H9 (cell line): ENCODE measurements at regions not wholly inside any gene's neighbourhood (a gene's known extent, or its start where the extent isn't known, plus 50 kb on each side); places are given as distances from the start of the nearest gene placed in this dataset.

Experiments
- DNase-seq: peaks from one replicate; pipeline ENCODE4 v3.0.0-alpha.2; 2017
- H2AFZ ChIP-seq: one replicate; pipeline ENCODE4 v1.6.1; 2013; ENCODE audit warnings: mild to moderate bottlenecking, low read length, control low read depth, moderate library complexity
- H2AK5ac ChIP-seq: 2 replicates; pipeline ENCODE4 v1.6.1; 2013; ENCODE audit warnings: low read length, control low read depth, mixed read lengths; ENCODE audit not compliant: insufficient read length
- H2BK120ac ChIP-seq: one replicate; pipeline ENCODE4 v1.6.1; 2013; ENCODE audit warnings: low read depth, mild to moderate bottlenecking, low read length, control low read depth, inconsistent platforms; ENCODE audit not compliant: poor library complexity, severe bottlenecking
- H2BK12ac ChIP-seq: 2 replicates; pipeline ENCODE4 v1.6.1; 2013; ENCODE audit warnings: low read length, control low read depth, mixed read lengths, low read depth; ENCODE audit not compliant: insufficient read length
- H2BK15ac ChIP-seq: 2 replicates; pipeline ENCODE4 v1.6.1; 2013; ENCODE audit warnings: low read depth, low read length, control low read depth
- H2BK20ac ChIP-seq: one replicate; pipeline ENCODE4 v1.6.1; 2013; ENCODE audit warnings: low read depth, mild to moderate bottlenecking, low read length, control low read depth, inconsistent platforms; ENCODE audit not compliant: poor library complexity, severe bottlenecking
- H2BK5ac ChIP-seq: 2 replicates; pipeline ENCODE4 v1.6.1; 2013; ENCODE audit warnings: low read length, control low read depth, mixed read lengths; ENCODE audit not compliant: insufficient read length
- H3K14ac ChIP-seq: 2 replicates; pipeline ENCODE4 v1.6.1; 2013; ENCODE audit warnings: low read length, control low read depth; ENCODE audit not compliant: insufficient read depth
- H3K18ac ChIP-seq: 2 replicates; pipeline ENCODE4 v1.6.1; 2013; ENCODE audit warnings: low read depth, mild to moderate bottlenecking, mixed read lengths, low read length, control low read depth; ENCODE audit not compliant: insufficient read length
- H3K23ac ChIP-seq: 2 replicates; pipeline ENCODE4 v1.6.1; 2013; ENCODE audit warnings: low read length, control low read depth, mixed read lengths, low read depth; ENCODE audit not compliant: insufficient read length
- H3K23me2 ChIP-seq: 2 replicates; pipeline ENCODE4 v1.6.1; 2013; ENCODE audit warnings: low read depth, mild to moderate bottlenecking, mixed read lengths, low read length, control low read depth; ENCODE audit not compliant: insufficient read length, poor library complexity, severe bottlenecking
- H3K27ac ChIP-seq: 2 replicates; pipeline ENCODE4 v1.5.1; 2013; ENCODE audit warnings: low read length, control low read depth, mixed read lengths, low read depth; ENCODE audit not compliant: insufficient read length
- H3K27me3 ChIP-seq: 2 replicates; pipeline ENCODE4 v1.6.1; 2013; ENCODE audit warnings: low read length, control low read depth, inconsistent platforms; ENCODE audit not compliant: insufficient read depth
- H3K4ac ChIP-seq: 2 replicates; pipeline ENCODE4 v1.6.1; 2013; ENCODE audit warnings: low read depth, mild to moderate bottlenecking, control low read depth, inconsistent platforms, low read length, moderate library complexity
- H3K4me1 ChIP-seq: 2 replicates; pipeline ENCODE4 v1.6.1; 2013; ENCODE audit warnings: low read length, control low read depth, inconsistent platforms; ENCODE audit not compliant: insufficient read depth
- H3K4me2 ChIP-seq: 2 replicates; pipeline ENCODE4 v1.6.1; 2013; ENCODE audit warnings: low read length, control low read depth, mixed read lengths; ENCODE audit not compliant: insufficient read length, insufficient read depth
- H3K56ac ChIP-seq: 2 replicates; pipeline ENCODE4 v1.6.1; 2013; ENCODE audit warnings: low read depth, mild to moderate bottlenecking, mixed read lengths, low read length, control low read depth; ENCODE audit not compliant: insufficient read length
- H3K79me1 ChIP-seq: 2 replicates; pipeline ENCODE4 v1.6.1; 2013; ENCODE audit warnings: low read depth, mild to moderate bottlenecking, moderate library complexity, low read length, control low read depth, inconsistent platforms; ENCODE audit not compliant: insufficient read depth, poor library complexity, severe bottlenecking
- H3K79me2 ChIP-seq: 2 replicates; pipeline ENCODE4 v1.6.1; 2013; ENCODE audit warnings: low read length, control low read depth, inconsistent platforms; ENCODE audit not compliant: insufficient read depth
- H3K9ac ChIP-seq: 2 replicates; pipeline ENCODE4 v1.6.1; 2013; ENCODE audit warnings: low read length, control low read depth, mixed read lengths; ENCODE audit not compliant: insufficient read length; ENCODE audit errors: extremely low read depth
- H3K9me3 ChIP-seq: one replicate; pipeline ENCODE4 v1.6.1; 2013; ENCODE audit warnings: low read depth, low read length, inconsistent platforms; ENCODE audit not compliant: control insufficient read depth
- H3T11ph ChIP-seq: one replicate; pipeline ENCODE4 v1.6.1; 2013; ENCODE audit warnings: mild to moderate bottlenecking, low read length, control low read depth, inconsistent platforms
- H4K20me1 ChIP-seq: one replicate; pipeline ENCODE4 v1.6.1; 2013; ENCODE audit not compliant: control insufficient read depth, insufficient read length, insufficient read depth
- H4K5ac ChIP-seq: 2 replicates; pipeline ENCODE4 v1.6.1; 2013; ENCODE audit warnings: low read depth, mild to moderate bottlenecking, mixed read lengths, low read length, control low read depth; ENCODE audit not compliant: insufficient read length
- H4K8ac ChIP-seq: replicated peaks from 2 replicates; pipeline ENCODE4 v1.6.1; 2013; ENCODE audit warnings: low read length, control low read depth, mixed read lengths, low read depth; ENCODE audit not compliant: insufficient read length
- H4K91ac ChIP-seq: 2 replicates; pipeline ENCODE4 v1.6.1; 2013; ENCODE audit warnings: low read depth, mild to moderate bottlenecking, moderate library complexity, mixed read lengths, low read length, control low read depth; ENCODE audit not compliant: insufficient read length
- H3K27ac Mint-ChIP-seq, 3 experiments: 2 replicates in 2 of 3; 3 replicates in 1 of 3; pipeline ENCODE4 v1.8.0; 2020 to 2021; ENCODE audit warnings: mixed read lengths in 3 of 3, mild to moderate bottlenecking in 1 of 3, moderate library complexity in 1 of 3
- H3K27me3 Mint-ChIP-seq: 2 replicates; pipeline ENCODE4 v1.8.0; 2021; ENCODE audit warnings: low read depth, mild to moderate bottlenecking, moderate library complexity, mixed read lengths
- H3K36me3 Mint-ChIP-seq, 3 experiments: 2 replicates in 2 of 3; 3 replicates in 1 of 3; pipeline ENCODE4 v1.8.0; 2020 to 2021; ENCODE audit warnings: low read depth in 3 of 3, mixed read lengths in 3 of 3; ENCODE audit not compliant: insufficient read depth in 1 of 3
- H3K4me1 Mint-ChIP-seq, 2 experiments: 2 replicates each; pipeline ENCODE4 v1.8.0; 2020; ENCODE audit warnings: mixed read lengths in 2 of 2
- H3K4me3 Mint-ChIP-seq, 2 experiments: 2 replicates in 1 of 2; 3 replicates in 1 of 2; pipeline ENCODE4 v1.8.0; 2020 to 2021; ENCODE audit warnings: mild to moderate bottlenecking in 2 of 2, mixed read lengths in 2 of 2, moderate library complexity in 1 of 2
- H3K9me3 Mint-ChIP-seq, 2 experiments: 2 replicates in 1 of 2; 3 replicates in 1 of 2; pipeline ENCODE4 v1.8.0; 2020; ENCODE audit warnings: mild to moderate bottlenecking in 2 of 2, mixed read lengths in 2 of 2, moderate library complexity in 1 of 2
- WGBS: extraction: QIAGEN DNeasy Blood & Tissue Kit; methylation state at CpG from one replicate; pipeline ENCODE4 v1.1.7; 2013; ENCODE audit warnings: missing lambda C conversion rate, low lambda C conversion rate, mixed read lengths; ENCODE audit not compliant: insufficient read length; ENCODE audit errors: extremely low coverage; 5-methylcytosine and 5-hydroxymethylcytosine counted together
- TF ChIP-seq, protein P1 (sequence below): fragments of 200-600 bp; sonication (generic); conservative IDR thresholded peaks from 3 replicates; pipeline ENCODE4 v1.8.0; 2021; ENCODE audit warnings: antibody characterized with exemption, mild to moderate bottlenecking

GRCh38 chr20:50257860-50258259 lies 67.2 kb downstream of the CEBPB start:
- Histone ChIP-seq H2AFZ (no peak overlapping the region), H4K91ac (no peak overlapping the region), H3K27me3 (no peaks in the 10 kb centered on the region), H3K9me3 (no peaks in the 10 kb centered on the region), H2BK15ac (no peak overlapping the region), H3T11ph (no peak overlapping the region), H3K56ac (no peak overlapping the region), H4K5ac (no peak overlapping the region), H2AK5ac (no peak overlapping the region), H2BK5ac (no peak overlapping the region), H3K79me1 (no peaks in the 10 kb centered on the region), H3K14ac (no peak overlapping the region), H4K8ac (no peak overlapping the region), H3K4me1 (no peaks in the 10 kb centered on the region), H3K9ac (no peak overlapping the region), H2BK12ac (no peak overlapping the region), H3K23ac (no peak overlapping the region), H3K23me2 (no peaks in the 10 kb centered on the region), H3K4me2 (no peak overlapping the region), H3K4ac (no peak overlapping the region), H4K20me1 (no peaks in the 10 kb centered on the region), H3K79me2 (no peaks in the 10 kb centered on the region), H2BK20ac (no peak overlapping the region), H3K27ac (no peak overlapping the region), H2BK120ac (no peak overlapping the region), H3K18ac (no peak overlapping the region)
- DNase-seq: no peak
- no peaks in the 10 kb centered on the region for H3K9me3 Mint-ChIP-seq
- WGBS: no CpG with 5 or more reads among the region's 8 CpGs
- H3K27ac Mint-ChIP-seq: no peak overlapping the region
- H3K27me3 Mint-ChIP-seq: no peaks in the 10 kb centered on the region
- no peak overlapping the region for H3K4me3 Mint-ChIP-seq
- TF ChIP-seq, protein P1, sequence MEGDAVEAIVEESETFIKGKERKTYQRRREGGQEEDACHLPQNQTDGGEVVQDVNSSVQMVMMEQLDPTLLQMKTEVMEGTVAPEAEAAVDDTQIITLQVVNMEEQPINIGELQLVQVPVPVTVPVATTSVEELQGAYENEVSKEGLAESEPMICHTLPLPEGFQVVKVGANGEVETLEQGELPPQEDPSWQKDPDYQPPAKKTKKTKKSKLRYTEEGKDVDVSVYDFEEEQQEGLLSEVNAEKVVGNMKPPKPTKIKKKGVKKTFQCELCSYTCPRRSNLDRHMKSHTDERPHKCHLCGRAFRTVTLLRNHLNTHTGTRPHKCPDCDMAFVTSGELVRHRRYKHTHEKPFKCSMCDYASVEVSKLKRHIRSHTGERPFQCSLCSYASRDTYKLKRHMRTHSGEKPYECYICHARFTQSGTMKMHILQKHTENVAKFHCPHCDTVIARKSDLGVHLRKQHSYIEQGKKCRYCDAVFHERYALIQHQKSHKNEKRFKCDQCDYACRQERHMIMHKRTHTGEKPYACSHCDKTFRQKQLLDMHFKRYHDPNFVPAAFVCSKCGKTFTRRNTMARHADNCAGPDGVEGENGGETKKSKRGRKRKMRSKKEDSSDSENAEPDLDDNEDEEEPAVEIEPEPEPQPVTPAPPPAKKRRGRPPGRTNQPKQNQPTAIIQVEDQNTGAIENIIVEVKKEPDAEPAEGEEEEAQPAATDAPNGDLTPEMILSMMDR: no peak
- peaks cover 12 to 18% of the 10 kb centered on the region in 2 experiments for H3K4me1 Mint-ChIP-seq
- H3K36me3 Mint-ChIP-seq: no peaks in the 10 kb centered on the region
